Stimulated activated CD8-positive, alpha-beta memory T cell treated with anti-CD3 and anti-CD28 coated beads, Interleukin-7, amount 100 ng/mL, for 24 hours (primary cell): ENCODE measurements at regions not wholly inside any gene's neighbourhood (a gene's known extent, or its start where the extent isn't known, plus 50 kb on each side); places are given as distances from the start of the nearest gene placed in this dataset.

ENCODE experiments used
- DNase-seq: peaks from one replicate; pipeline ENCODE4 v3.0.0-alpha.2; 2020; ENCODE audit warnings: low read depth

DNA sequence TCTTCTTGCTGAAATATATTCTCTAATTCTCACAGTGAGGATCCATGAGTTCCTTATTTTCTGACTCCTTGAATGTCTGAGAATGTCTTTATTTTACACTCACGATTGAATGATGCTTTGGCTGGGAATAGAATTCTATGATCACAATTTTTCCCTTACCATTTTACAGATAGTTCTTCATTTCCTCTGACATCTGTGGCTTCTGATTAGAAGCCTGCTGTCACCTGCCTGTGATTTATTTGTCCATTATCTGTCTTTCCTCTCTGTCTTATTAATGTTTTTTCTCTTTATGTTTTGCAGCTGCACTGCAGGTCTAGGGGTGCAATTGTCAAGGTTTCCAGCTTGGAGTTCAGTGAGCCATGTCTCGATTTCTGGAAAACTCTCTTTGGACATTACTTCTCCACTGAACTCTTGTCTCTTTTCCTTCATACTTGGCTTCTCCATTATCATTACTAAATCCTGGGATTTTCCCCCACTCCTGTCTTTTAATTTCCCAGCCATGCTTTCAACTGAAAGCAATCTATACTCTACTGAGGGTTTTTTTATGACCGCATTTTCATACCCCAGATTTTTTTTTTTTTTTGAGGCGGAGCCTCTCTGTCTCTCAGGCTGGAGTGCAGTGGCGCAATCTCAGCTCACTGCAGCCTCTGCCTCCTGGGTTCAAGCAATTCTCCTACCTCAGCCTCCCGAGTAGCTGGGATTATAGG is 85.8 kb upstream of the PRNP start:
- no peak for DNase-seq

GRCh38 chr20:4597215-4597614 is 89.0 kb upstream of the PRNP start:
- DNase-seq, result no peak

GRCh38 chr20:4593149-4593525 is 93.1 kb upstream of the PRNP start:
- DNase-seq, result no peak

GRCh38 chr20:4592316-4593148 is 93.7 kb upstream of the PRNP start:
- DNase-seq, result peak; percentile 16

- DNase-seq, result no peak
These were observed 94.3 kb upstream of the PRNP start for GRCh38 chr20:4591975-4592315.

DNA sequence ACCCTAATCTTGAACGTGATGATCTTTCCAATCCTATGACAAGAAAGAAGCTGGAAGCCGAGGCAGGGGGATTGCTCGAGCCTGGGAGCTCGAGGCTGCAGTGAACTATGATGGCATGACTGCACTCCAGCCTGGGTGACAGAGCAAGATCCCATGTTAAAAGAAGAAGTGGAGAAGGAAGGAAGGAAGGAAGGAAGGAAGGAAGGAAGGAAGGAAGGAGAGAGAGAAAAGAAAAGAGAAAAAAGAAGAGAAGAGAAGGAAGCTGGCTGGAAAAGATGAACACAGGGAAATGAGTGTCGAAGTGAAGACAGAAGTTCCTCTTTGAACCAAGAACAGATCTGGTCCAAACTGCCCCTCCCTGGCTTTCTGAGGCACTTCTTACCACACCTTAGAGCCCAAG is 100.5 kb upstream of the PRNP start:
- DNase-seq, result no peak

DNA sequence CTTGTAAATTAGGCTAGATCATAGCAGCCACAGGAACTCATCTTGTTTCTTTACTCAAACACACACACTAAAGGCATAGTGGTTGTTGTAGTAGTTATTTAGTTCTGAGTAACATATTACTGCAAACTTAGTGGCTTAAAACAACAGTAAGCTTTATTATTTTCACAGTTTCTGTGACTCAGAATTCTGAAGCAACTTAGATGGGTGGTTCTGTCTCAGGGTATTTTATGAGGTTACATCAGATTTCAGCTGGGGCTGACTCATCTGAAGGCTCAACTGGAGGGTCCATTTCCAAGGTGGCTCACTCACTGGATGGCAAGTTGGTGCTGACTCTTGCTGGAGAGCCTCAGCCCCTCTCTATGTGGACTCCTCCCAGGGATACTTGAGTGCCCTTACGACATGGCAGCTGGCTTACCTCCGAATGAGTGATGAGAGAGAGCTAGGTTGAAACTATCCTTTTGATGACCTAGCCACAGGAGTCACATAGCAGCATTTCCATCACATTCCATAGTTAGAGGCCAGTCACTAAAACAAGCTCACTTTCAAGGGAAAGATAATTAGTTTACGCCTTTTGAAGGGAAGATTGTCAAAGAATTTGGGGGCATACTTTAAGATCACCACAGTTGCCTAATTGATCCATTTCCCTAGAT is 101.0 kb upstream of the PRNP start:
- DNase-seq, result no peak

DNA sequence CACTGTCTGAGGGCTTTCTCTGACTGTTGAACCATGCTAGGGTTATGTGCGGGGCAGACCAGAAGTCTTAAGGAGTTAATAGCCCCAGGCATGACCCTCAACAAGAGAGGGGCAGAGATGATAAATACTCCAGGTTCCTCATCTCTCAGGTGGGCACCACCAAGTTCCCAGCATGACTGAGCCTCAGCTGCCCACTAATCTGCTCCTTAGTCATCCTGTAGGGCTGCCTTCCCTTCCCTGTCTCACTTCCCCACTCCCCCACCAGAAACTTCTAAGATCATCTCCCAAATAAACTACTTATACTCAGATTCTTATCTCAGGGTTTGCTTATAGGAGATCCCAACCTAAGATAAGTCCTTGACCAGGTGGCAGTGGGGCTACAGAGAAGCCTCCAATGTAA is 101.7 kb upstream of the PRNP start:
- DNase-seq, result no peak

DNA sequence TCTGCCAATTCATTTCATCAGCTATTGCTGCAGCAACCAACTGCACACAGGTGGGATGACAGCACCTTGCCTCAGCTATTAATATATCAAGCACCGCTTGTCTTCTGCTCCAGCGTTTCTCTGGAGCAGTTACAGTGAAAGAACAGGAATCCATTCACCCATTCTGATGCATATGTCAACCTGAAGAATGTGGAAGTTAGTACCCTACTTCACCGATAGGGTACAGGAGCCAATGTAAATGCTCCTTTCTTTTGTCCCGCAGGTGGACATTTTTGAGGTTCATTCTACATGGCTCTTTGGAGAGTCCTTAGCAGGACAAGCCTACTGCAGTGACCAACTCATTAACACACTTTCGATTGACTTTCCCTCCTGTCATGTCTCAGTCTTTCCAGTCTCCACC is 104.4 kb upstream of the PRNP start:
- DNase-seq, result no peak

- DNase-seq, result no peak
These were observed 107.9 kb upstream of the PRNP start for GRCh38 chr20:4578375-4578774.

- DNase-seq, result no peak
These were observed 111.9 kb upstream of the PRNP start for GRCh38 chr20:4574356-4574690.

DNA sequence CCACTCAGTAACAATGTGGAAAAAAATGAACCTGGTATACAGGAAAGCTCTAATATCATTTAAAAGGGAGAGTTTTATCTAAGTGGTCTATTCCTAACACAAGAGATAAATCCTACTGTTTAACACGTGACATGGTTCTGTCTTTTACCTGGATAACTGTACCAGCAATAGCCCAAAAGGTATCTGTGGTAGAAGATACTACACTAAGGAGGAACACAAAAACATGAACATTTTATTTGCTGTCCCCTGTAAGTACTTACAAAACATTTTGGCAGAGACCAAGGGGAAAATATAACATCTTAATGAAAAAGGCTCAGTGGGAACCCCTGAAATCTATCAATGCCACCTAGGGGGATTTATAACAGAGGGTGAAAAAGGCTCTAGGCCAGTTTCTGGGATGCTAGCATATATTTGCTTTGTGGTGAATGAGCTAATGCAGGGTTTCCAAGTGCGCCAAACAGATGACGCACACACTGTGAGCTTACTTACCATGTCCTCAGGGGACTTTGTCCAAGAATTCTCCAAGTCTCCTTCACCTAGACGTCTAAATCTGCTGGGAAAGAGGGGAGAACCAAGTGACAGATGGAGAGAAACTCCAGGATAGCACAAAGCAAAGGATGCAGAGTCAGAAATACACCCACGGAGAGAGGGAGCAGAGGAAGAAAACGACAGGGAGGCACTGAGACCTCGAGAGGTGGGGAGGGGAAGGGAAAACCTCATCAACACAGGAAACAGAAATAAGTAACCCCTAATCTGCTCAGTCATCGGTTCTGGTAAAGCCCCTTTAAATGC is 112.5 kb upstream of the PRNP start:
- no peak for DNase-seq

DNA sequence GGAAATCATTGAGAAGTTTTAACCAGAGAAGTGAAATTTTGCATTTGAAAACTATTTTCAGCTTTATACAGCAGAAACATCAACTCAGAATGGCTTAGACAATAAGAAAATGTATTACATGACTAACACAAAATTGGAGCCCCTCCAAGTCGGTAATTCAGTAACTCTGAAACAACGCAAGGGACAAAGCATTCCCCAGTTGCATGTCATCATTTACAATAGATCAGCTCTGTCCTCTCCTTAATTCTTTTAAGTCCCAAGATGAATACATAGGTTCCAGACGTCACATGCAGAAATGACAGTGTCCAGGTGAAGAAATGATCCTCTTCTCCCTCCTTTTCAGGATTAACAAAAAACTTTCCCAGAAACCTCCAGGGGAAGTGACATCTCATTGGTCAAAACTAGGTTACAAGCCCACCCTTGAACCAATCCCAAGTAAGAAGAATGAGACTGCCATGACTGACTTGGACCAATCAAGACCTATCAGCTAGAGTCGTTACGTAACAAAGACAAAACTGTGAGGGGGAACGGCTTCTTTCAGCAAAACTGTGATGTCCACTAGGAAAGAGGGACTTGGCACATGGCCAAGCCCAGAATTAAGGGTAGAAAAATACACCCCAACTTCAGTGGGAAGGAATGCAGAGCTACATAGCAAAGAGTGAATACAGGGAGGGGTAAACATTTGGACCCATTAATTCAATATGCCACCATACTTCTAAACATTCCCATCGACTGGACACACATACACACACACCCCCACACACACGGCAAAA is 114.3 kb upstream of the PRNP start:
- no peak for DNase-seq

DNA sequence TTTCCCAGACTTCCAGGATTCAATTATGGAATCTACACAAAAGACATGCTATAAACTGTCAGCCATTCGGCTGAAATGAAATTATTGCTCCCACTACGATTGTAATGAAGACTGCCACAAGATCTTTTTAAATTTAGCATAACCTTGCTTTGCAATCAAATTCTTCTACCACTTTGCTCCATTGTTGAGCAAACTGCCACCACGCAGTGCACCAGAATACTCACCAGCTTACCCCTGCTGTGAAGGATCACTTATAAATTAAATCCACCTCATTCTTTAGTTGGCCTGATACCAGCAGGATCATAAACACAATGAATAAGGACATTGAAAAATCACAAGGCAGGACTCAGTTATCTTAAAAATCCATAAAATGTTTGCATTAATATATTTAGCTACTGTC is 116.4 kb upstream of the PRNP start:
- DNase-seq, result no peak

GRCh38 chr20:4569092-4569491 is 117.2 kb upstream of the PRNP start:
- DNase-seq, result no peak

DNA sequence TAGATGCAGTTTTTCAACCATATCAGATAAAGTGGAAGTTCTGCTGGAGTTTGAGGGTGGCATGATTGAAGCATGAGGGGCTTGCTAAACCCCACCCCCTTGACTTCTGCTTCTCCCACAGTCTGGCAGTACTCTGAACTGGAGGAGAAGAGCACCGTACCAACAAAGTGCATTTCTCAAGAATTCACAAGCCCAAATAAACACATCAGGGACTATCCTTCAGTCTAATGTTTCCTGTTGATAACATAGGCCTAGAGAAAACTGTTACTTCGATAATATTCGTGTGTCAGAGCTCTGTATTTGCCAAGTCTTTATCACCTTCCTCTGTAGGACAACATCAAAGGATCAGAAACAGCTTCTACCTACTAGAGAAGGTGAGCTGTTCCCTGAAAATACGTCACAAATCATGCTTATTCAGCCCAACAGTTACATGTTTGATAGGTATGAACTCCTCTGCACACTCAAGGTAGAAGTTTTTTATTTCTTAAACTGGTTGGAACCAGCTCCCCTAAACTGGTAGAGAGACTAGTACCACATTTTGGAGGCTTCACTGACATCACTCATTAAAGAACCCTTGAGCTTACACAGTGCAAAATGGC is 117.8 kb upstream of the PRNP start:
- no peak for DNase-seq

GRCh38 chr20:4567170-4567569 is 119.1 kb upstream of the PRNP start:
- DNase-seq, result no peak

- DNase-seq, result no peak
These were observed 122.7 kb upstream of the PRNP start for GRCh38 chr20:4563534-4563933.

GRCh38 chr20:4563031-4563430 is 123.2 kb upstream of the PRNP start:
- DNase-seq, result no peak

GRCh38 chr20:4560667-4561066 is 125.6 kb upstream of the PRNP start:
- DNase-seq, result no peak

DNA sequence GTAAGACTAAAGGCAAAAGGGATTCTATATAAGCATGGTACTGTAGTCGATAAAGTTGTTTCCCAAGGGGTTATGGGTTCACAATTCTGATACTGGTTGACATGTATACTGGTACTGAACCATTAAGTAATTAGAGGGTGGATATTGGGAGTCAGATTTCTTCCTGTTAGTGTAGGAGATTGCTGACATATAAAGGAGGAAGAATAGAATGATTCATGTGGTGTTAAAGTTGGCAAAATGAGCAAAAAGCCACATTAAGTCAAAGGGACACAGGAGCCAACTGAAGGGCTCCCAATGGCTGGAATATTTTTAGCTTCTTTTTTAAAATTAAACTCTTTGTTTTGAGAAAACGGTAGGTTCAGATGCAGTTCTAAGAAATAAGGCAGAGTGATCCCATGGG is 126.3 kb upstream of the PRNP start:
- DNase-seq, result no peak

DNA sequence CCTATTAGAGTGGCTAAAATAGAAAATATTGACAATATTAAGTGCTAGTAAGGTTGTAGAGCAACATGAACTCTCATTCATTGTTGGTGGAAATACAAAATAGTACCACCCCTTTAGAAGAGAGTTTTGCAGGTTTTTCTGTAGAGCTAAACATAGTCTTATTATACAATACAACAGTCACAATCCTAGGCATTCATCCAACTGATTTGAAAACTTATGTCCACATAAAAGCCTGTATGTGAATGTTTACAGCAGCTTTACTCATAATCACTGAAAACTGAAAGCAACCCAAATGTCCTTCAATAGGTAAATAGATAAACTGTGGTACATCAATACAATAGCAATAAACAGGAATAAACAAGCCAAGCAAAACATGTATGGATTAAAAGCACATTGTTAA is 127.2 kb upstream of the PRNP start:
- no peak for DNase-seq
